22Rv1 (cell line): ENCODE measurements at regions not wholly inside any gene's neighbourhood (a gene's known extent, or its start where the extent isn't known, plus 50 kb on each side); places are given as distances from the start of the nearest gene placed in this dataset.

Experiments used
- H3K27ac ChIP-seq: fragments of 450-650 bp; 2 replicates; pipeline ENCODE4 v1.5.1; 2017
- ZFX ChIP-seq: fragments of 450-650 bp; IDR thresholded peaks from 2 replicates; pipeline ENCODE4 v1.6.1; 2017; ENCODE audit warnings: antibody characterized with exemption, borderline replicate concordance
- TF ChIP-seq, protein P1 (sequence below): fragments of 450-650 bp; IDR thresholded peaks from 2 replicates; pipeline ENCODE4 v1.5.1; 2017; ENCODE audit warnings: mild to moderate bottlenecking

DNA sequence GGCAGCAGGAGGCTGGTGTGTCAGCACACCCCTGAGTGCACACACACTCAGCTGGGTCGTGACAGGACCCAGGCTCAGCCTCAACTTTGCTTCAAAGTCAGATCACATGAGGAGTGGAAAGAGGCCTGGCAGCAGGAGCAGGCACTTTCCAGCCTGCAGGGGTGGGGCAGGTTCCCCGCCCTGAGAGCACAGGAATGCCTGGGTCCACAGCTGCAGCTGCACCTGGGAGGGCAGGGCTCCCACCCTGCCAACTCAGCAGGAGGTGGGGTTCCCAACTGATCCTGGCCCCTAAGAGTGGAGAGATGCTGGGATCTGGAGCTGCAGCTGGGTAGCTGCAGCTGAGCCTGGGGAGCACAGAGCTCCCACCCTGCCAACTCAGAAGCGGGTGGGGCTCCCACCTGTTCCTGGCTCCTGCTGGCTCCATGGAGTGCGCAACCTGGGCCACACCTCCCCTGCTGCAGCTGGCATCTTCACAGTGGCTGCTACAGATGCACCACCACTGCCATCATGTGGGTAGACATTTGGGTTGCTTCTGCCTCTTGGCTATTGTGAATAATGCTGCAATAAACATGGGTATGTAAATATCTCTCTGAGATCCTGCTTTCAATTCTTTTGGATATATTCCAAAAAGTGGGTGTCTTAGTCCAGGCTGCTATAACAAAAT lies 415.4 kb downstream of the TTLL7 start:
- TF ChIP-seq, protein P1, sequence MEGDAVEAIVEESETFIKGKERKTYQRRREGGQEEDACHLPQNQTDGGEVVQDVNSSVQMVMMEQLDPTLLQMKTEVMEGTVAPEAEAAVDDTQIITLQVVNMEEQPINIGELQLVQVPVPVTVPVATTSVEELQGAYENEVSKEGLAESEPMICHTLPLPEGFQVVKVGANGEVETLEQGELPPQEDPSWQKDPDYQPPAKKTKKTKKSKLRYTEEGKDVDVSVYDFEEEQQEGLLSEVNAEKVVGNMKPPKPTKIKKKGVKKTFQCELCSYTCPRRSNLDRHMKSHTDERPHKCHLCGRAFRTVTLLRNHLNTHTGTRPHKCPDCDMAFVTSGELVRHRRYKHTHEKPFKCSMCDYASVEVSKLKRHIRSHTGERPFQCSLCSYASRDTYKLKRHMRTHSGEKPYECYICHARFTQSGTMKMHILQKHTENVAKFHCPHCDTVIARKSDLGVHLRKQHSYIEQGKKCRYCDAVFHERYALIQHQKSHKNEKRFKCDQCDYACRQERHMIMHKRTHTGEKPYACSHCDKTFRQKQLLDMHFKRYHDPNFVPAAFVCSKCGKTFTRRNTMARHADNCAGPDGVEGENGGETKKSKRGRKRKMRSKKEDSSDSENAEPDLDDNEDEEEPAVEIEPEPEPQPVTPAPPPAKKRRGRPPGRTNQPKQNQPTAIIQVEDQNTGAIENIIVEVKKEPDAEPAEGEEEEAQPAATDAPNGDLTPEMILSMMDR: peak; percentile 20; the same call in 1 of the 2 replicates
- no peak for TF ChIP-seq ZFX
- H3K27ac ChIP-seq: no peak overlapping the region

- no peak overlapping the region for H3K27ac ChIP-seq
- TF ChIP-seq, protein P1: no peak
- no peak for TF ChIP-seq ZFX
These were observed 417.2 kb downstream of the TTLL7 start for GRCh38 chr1:83581747-83582146.

- no peak overlapping the region for H3K27ac ChIP-seq
- TF ChIP-seq, protein P1: no peak
- TF ChIP-seq ZFX: no peak
These were observed 424.1 kb downstream of the TTLL7 start for GRCh38 chr1:83574791-83575190.

GRCh38 chr1:83573776-83574175 lies 425.2 kb downstream of the TTLL7 start:
- no peak for TF ChIP-seq ZFX
- TF ChIP-seq, protein P1: no peak
- H3K27ac ChIP-seq: no peak overlapping the region

DNA sequence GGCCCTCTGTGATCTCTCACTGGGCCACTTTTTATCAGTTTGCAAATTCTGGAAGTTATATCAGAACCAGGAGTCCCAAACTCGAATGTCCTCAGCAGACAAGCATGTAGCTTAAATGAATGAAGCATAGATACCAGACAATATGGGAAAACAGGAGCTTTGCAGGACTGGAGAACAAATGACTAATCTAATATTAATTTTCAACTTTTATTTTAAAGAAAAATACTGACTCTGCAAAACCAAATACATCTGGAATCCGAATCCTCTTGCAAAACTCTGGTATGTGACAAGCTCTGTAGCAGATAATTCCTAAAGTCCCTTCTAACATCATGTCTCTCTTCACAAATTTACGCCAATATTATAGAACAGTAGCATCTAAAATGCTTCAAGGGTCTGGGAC lies 427.4 kb downstream of the TTLL7 start:
- no peak for TF ChIP-seq ZFX
- TF ChIP-seq, protein P1: no peak
- H3K27ac ChIP-seq: no peak overlapping the region

DNA sequence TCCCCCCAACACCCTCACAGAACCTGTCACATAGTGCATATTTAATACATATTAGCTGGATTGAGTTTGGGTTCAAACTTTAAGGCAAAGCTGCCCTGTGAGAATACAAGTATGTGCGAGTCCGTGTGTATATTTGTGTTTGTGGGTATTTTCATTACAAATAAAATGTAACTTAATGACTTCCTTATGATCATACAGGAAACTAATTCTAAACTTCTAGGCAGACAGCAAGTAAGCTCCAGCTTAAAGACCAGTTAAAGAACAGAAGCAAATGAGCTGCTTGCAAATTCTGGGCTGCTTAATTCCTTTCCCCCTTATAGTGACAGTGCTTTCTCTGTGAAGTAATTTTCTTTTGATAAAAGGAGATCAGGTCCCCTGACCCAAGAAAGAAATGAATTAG lies 437.6 kb downstream of the TTLL7 start:
- TF ChIP-seq, protein P1: no peak
- TF ChIP-seq ZFX: no peak
- H3K27ac ChIP-seq: no peak overlapping the region

DNA sequence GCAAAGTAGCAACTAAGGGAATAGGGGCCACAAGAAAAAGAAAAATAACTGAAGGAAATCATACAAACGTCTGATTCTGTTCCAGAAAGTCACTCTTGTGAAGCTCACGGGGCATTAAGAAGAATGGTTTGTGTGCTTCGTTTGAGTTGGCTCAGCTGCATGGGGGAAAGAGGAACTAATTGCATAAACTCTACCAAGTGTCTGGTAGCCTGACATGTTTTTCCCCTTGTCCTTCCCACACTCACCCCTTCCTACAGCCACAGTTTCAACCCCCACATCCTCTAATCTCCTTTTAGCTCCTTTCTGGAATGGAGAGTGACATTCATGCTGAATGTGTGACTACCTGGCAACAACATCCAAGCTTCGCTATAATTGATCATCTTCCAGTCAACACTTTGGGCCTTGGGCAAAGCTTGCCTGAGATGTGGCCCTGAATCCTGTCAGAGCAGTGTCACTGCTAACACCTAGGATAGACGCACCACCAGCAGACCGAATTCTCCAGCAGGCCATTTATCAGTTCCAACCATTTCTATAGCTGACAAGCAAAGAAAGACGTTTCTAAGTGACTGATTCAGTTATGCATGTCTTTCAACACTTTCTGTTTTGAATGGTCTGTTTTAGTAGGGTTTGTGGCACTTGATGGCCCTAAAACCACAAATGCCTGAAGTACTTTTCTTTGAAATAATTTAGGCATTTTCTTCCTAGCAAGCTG lies 439.6 kb downstream of the TTLL7 start:
- no peak for TF ChIP-seq ZFX
- TF ChIP-seq, protein P1: no peak

More for the DNA sequence above, 439.6 kb downstream of the TTLL7 start:
- no peak overlapping the region for H3K27ac ChIP-seq
